Gastrocnemius medialis (tissue), 4 donors: ENCODE measurements at regions not wholly inside any gene's neighbourhood (a gene's known extent, or its start where the extent isn't known, plus 50 kb on each side); places are given as distances from the start of the nearest gene placed in this dataset.

ENCODE experiments used
- ATAC-seq, 2 donors: fragments of 150-250 bp; one replicate each; pipeline ENCODE4 v1.9.1; 2016
- DNase-seq, 2 donors: peaks; one replicate each; pipeline ENCODE4 v3.0.0-alpha.2; 2019
- H3K27ac ChIP-seq, 4 donors: fragments of 200-600 bp; sonication (generic); 1 replicate in 1 of 4; 2 replicates in 3 of 4; pipeline ENCODE4 v1.5.1; 2016 to 2018; ENCODE audit warnings: mild to moderate bottlenecking in 2 of 4, moderate library complexity in 1 of 4
- H3K27me3 ChIP-seq, 3 donors: fragments of 200-600 bp; sonication (generic) in 2 of 3; 1 replicate in 1 of 3; 2 replicates in 2 of 3; pipeline versions ENCODE4 v1.5.1 to v1.6.0; 2016 to 2019; ENCODE audit warnings: mild to moderate bottlenecking in 1 of 3, moderate library complexity in 1 of 3
- H3K36me3 ChIP-seq, 2 donors: fragments of 200-600 bp; sonication (generic) in 1 of 2; one replicate each; pipeline ENCODE4 v1.5.1; 2017 to 2018
- H3K4me1 ChIP-seq, 2 donors: fragments of 200-600 bp; sonication (generic) in 1 of 2; one replicate each; pipeline ENCODE4 v1.5.1; 2016 to 2017; ENCODE audit warnings: mild to moderate bottlenecking in 2 of 2
- H3K4me3 ChIP-seq, 4 donors: fragments of 200-600 bp; sonication (generic) in 3 of 4; 1 replicate in 1 of 4; 2 replicates in 3 of 4; pipeline ENCODE4 v1.5.1; 2016 to 2019; ENCODE audit warnings: mild to moderate bottlenecking in 2 of 4
- H3K9me3 ChIP-seq, 3 donors: fragments of 200-600 bp; sonication (generic) in 2 of 3; 1 replicate in 1 of 3; 2 replicates in 2 of 3; pipeline ENCODE4 v1.5.1; 2016 to 2019
- CTCF ChIP-seq, 5 experiments: fragments of 450-650 bp in 3 of 5; fragments of 200-600 bp in 2 of 5; sonication (generic) in 2 of 5; IDR thresholded peaks in 4 of 5; conservative IDR thresholded peaks in 1 of 5; 1 replicate in 4 of 5; 2 replicates in 1 of 5; pipeline ENCODE4 v1.5.1; 2016 to 2019; ENCODE audit warnings: antibody characterized with exemption in 5 of 5, mild to moderate bottlenecking in 3 of 5, moderate library complexity in 3 of 5
- POLR2A ChIP-seq, 2 donors: fragments of 450-650 bp; IDR thresholded peaks; one replicate each; pipeline ENCODE4 v1.6.1; 2017; ENCODE audit warnings: antibody characterized with exemption in 2 of 2, mild to moderate bottlenecking in 2 of 2, moderate library complexity in 2 of 2
- in situ Hi-C, 4 donors: fragments of 200-750 bp; cut with MboI; loops; one replicate each; pipeline versions ENCODE4 v1.15.0 to v1.8.0; 2017; ENCODE audit warnings: low sequenced_read_pairs in 4 of 4
- intact Hi-C: fragments of 100-400 bp; cut with DNase I; formaldehyde crosslinking; loops from one replicate; pipeline ENCODE4 v1.15.1; 2023; ENCODE audit warnings: low total_unique reads

GRCh38 chr2:109669731-109670130 lies 55.6 kb downstream of the SOWAHC start:
- intact Hi-C loops (no loop called here), in situ Hi-C loops (no loop called here)
- no peak for TF ChIP-seq POLR2A (IDR thresholded peaks at IDR 0.05)
- no peak for TF ChIP-seq CTCF (IDR thresholded peaks at IDR 0.05 in 4 of 5, conservative IDR thresholded peaks at IDR 0.05 in 1 of 5)
- Histone ChIP-seq H3K27me3 (no peaks in the 10 kb centered on the region), H3K27ac (no peak overlapping the region), H3K4me3 (no peak overlapping the region), H3K4me1 (no peaks in the 10 kb centered on the region), H3K36me3 (no peaks in the 10 kb centered on the region), H3K9me3 (no peaks in the 10 kb centered on the region)
- ATAC-seq (no peak), DNase-seq (no peak)

- no peaks in the 10 kb centered on the region for H3K4me1 ChIP-seq
- intact Hi-C loops, result no loop called here
- H3K9me3 ChIP-seq, result no peaks in the 10 kb centered on the region
- in situ Hi-C loops, result no loop called here
- ATAC-seq, result no peak
- no peak overlapping the region for H3K4me3 ChIP-seq
- H3K27me3 ChIP-seq, result no peaks in the 10 kb centered on the region
- no peak overlapping the region for H3K27ac ChIP-seq
- TF ChIP-seq CTCF (IDR thresholded peaks at IDR 0.05 in 4 of 5, conservative IDR thresholded peaks at IDR 0.05 in 1 of 5) (no peak), POLR2A (IDR thresholded peaks at IDR 0.05) (no peak)
- H3K36me3 ChIP-seq, result no peaks in the 10 kb centered on the region
- DNase-seq, result no peak
These were observed 56.6 kb downstream of the SOWAHC start for GRCh38 chr2:109670556-109671411.

GRCh38 chr2:109674894-109675534 lies 60.9 kb downstream of the SOWAHC start:
- ATAC-seq, result no peak

GRCh38 chr2:109675666-109676345 lies 61.6 kb downstream of the SOWAHC start:
- no peak overlapping the region for H3K4me3 ChIP-seq
- in situ Hi-C loops, result no loop called here
- H3K27ac ChIP-seq, result no peak overlapping the region
- no peaks in the 10 kb centered on the region for H3K27me3 ChIP-seq
- no peaks in the 10 kb centered on the region for H3K4me1 ChIP-seq
- TF ChIP-seq POLR2A (IDR thresholded peaks at IDR 0.05), result no peak
- no peak for TF ChIP-seq CTCF (IDR thresholded peaks at IDR 0.05 in 4 of 5, conservative IDR thresholded peaks at IDR 0.05 in 1 of 5)
- no peak for ATAC-seq
- H3K9me3 ChIP-seq, result no peaks in the 10 kb centered on the region
- intact Hi-C loops, result no loop called here
- no peak for DNase-seq
- no peaks in the 10 kb centered on the region for H3K36me3 ChIP-seq

More at GRCh38 chr2:109674894-109675534, 60.9 kb downstream of the SOWAHC start:
- no peak for DNase-seq
- Histone ChIP-seq H3K27me3 (no peaks in the 10 kb centered on the region), H3K27ac (no peak overlapping the region), H3K4me1 (no peaks in the 10 kb centered on the region), H3K9me3 (no peaks in the 10 kb centered on the region), H3K4me3 (no peak overlapping the region), H3K36me3 (no peaks in the 10 kb centered on the region)
- in situ Hi-C loops (no loop called here), intact Hi-C loops (no loop called here)
- TF ChIP-seq CTCF (IDR thresholded peaks at IDR 0.05 in 4 of 5, conservative IDR thresholded peaks at IDR 0.05 in 1 of 5) (no peak), POLR2A (IDR thresholded peaks at IDR 0.05) (no peak)
